Skin of body (tissue), 1 donor: ENCODE measurements at regions not wholly inside any gene's neighbourhood (a gene's known extent, or its start where the extent isn't known, plus 50 kb on each side); places are given as distances from the start of the nearest gene placed in this dataset.

Source experiments
- DNase-seq: peaks from one replicate; lab custom pipeline; 2025; lab: John Stamatoyannopoulos, UW

- DNase-seq = peak; percentile 29
Observed at GRCh38 chrX:79704325-79704724, 310.2 kb upstream of the TBX22 start.

GRCh38 chrX:79708581-79708980 lies 306.0 kb upstream of the TBX22 start:
- DNase-seq = no peak

GRCh38 chrX:79715448-79715847 lies 299.1 kb upstream of the TBX22 start:
- no peak for DNase-seq

- DNase-seq = no peak
Observed at GRCh38 chrX:79719568-79720231, 294.9 kb upstream of the TBX22 start.

- no peak for DNase-seq
Observed at GRCh38 chrX:79721234-79721633, 293.3 kb upstream of the TBX22 start.

GRCh38 chrX:79728421-79728820 lies 286.1 kb upstream of the TBX22 start:
- DNase-seq = no peak
